Fibroblast of lung (primary cell): ENCODE measurements at regions not wholly inside any gene's neighbourhood (a gene's known extent, or its start where the extent isn't known, plus 50 kb on each side); places are given as distances from the start of the nearest gene placed in this dataset.

ENCODE experiments used
- CTCF ChIP-seq, 2 donors: IDR thresholded peaks in 1 of 2; conservative IDR thresholded peaks in 1 of 2; 1 replicate in 1 of 2; 2 replicates in 1 of 2; pipeline ENCODE4 v1.5.1; 2011 to 2012; ENCODE audit warnings: low read length in 2 of 2, control low read depth in 1 of 2, inconsistent platforms in 1 of 2, low read depth in 1 of 2, mild to moderate bottlenecking in 1 of 2
- EZH2 ChIP-seq: IDR thresholded peaks from 2 replicates; pipeline ENCODE4 v1.5.1; 2012; ENCODE audit warnings: low read length, control low read depth, mild to moderate bottlenecking; ENCODE audit errors: missing control alignments

GRCh38 chr13:28560612-28561011 lies 65.7 kb upstream of the FLT1 start:
- TF ChIP-seq CTCF (conservative IDR thresholded peaks at IDR 0.05 in 1 of 2, IDR thresholded peaks at IDR 0.05 in 1 of 2; ENCODE audit: low read depth in 1 of 2, low read length in 2 of 2) (no peak), EZH2 (no peak)
